DMS153 (cell line): ENCODE measurements at regions not wholly inside any gene's neighbourhood (a gene's known extent, or its start where the extent isn't known, plus 50 kb on each side); places are given as distances from the start of the nearest gene placed in this dataset.

ENCODE experiments used
- DNase-seq: peaks from one replicate; lab custom pipeline; 2025; lab: John Stamatoyannopoulos, UW

GRCh38 chr1:65486613-65487012, 66.1 kb downstream of the LEPR start:
- no peak for DNase-seq

GRCh38 chr1:65489481-65489880, 69.0 kb downstream of the LEPR start:
- DNase-seq = no peak

- DNase-seq = no peak
Measured at GRCh38 chr1:65490231-65491009, 70.0 kb downstream of the LEPR start.

GRCh38 chr1:65491472-65491871, 71.0 kb downstream of the LEPR start:
- DNase-seq = no peak

GRCh38 chr1:65493802-65494201, 73.3 kb downstream of the LEPR start:
- DNase-seq = no peak

- DNase-seq = no peak
Measured at GRCh38 chr1:65494671-65495070, 74.2 kb downstream of the LEPR start.

- no peak for DNase-seq
Measured at GRCh38 chr1:65495137-65495536, 74.7 kb downstream of the LEPR start.

- no peak for DNase-seq
Measured at GRCh38 chr1:65497256-65497830, 76.9 kb downstream of the LEPR start.

- no peak for DNase-seq
Measured at GRCh38 chr1:65503427-65503826, 83.0 kb downstream of the LEPR start.

- no peak for DNase-seq
Measured at GRCh38 chr1:65504263-65504662, 83.8 kb downstream of the LEPR start.

GRCh38 chr1:65505547-65506300, 85.3 kb downstream of the LEPR start:
- no peak for DNase-seq

GRCh38 chr1:65508051-65508450, 87.6 kb downstream of the LEPR start:
- no peak for DNase-seq

- no peak for DNase-seq
Measured at GRCh38 chr1:65509912-65510680, 89.6 kb downstream of the LEPR start.

- no peak for DNase-seq
Measured at GRCh38 chr1:65510961-65511360, 90.5 kb downstream of the LEPR start.

- no peak for DNase-seq
Measured at GRCh38 chr1:65512383-65512782, 91.9 kb downstream of the LEPR start.

GRCh38 chr1:65512967-65513780, 92.7 kb downstream of the LEPR start:
- no peak for DNase-seq

GRCh38 chr1:65514041-65514440, 93.6 kb downstream of the LEPR start:
- DNase-seq = no peak

GRCh38 chr1:65524931-65525265, 104.4 kb downstream of the LEPR start:
- no peak for DNase-seq

GRCh38 chr1:65525266-65526048, 105.0 kb downstream of the LEPR start:
- no peak for DNase-seq

- DNase-seq = no peak
Measured at GRCh38 chr1:65526049-65526556, 105.6 kb downstream of the LEPR start.

GRCh38 chr1:65527190-65527589, 106.7 kb downstream of the LEPR start:
- DNase-seq = no peak
